HG02973 (cell line): ENCODE measurements at regions not wholly inside any gene's neighbourhood (a gene's known extent, or its start where the extent isn't known, plus 50 kb on each side); places are given as distances from the start of the nearest gene placed in this dataset.

ENCODE experiments used
- ATAC-seq: cut with Tn5 transposase; IDR thresholded peaks from one replicate; pipeline ENCODE4 v1.9.1; 2021; ENCODE audit warnings: moderate library complexity; ENCODE audit not compliant: unreplicated experiment

DNA sequence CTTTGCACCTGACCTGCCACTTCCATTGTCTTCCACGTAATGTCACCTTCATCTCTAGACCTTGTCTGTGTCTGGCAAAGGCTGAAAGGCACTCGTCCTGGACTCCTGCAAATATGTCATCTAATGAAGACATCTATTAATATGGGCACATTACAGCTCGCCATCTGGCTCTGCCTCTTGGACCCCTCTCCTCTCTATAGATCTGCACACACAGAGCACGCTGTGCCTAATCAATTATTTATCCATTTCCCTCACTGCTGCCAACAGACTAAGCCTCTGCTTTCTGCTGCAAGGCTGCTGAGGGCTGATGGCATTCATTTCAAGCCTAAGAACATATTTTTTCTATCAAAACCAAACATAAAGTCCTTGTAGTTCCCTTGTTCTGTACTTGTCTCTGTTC is 573.0 kb downstream of the TUSC7 start:
- ATAC-seq = no peak

DNA sequence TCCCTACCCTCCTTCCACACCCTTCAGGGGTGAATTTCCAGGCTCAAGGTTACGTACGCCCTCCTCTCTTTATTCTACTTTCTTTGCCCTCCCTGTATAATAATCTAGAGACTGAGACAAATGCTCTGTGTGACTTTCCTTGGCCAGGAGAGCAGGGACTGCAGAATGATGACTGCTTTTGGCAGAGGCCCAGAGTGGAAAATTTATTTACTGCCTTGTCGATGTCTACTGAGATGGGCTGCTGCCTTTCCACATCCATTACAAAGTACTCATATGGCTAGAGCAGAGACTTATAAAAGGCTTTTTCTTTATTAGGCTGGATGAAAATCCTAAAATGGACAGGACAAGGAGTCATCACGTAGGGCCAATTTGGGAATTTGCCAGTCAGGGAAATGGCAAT is 576.2 kb downstream of the TUSC7 start:
- no peak for ATAC-seq

DNA sequence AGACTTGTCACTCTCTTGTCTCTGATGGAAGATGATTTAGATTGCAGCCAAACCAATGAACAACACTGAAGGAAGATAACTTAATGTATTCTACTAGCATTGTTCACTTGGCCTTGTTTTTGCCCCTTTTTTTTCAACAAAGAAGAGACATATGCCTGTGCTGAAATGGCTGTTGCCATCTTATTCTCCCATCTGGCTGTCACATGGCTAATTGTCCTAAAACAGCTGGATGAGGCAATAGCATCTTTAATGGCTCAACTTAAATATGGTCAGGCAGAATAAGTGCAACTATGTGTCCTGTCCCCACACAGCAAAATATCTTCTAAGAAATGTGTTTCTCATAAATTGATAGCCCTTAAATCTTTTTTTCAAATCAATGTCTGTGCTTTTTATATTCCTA is 576.9 kb downstream of the TUSC7 start:
- no peak for ATAC-seq

DNA sequence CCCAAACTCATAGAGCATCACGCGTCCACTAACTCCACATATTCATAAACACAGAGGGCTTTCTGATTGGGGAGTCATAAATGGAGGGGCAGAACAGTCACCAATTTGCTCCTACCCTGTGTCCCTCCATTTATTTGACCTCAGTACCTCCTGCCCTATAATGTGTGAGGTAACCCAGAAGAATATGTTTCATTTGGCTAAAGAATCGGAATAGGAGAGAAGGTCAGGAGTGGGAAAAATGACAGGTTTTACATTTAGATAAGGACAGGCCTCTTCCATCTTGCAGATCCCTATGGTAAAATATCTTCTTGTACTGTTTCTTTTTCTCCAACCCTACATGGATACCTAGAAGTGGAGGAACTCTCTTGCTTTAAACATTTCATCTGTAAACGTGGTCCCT is 578.0 kb downstream of the TUSC7 start:
- no peak for ATAC-seq

DNA sequence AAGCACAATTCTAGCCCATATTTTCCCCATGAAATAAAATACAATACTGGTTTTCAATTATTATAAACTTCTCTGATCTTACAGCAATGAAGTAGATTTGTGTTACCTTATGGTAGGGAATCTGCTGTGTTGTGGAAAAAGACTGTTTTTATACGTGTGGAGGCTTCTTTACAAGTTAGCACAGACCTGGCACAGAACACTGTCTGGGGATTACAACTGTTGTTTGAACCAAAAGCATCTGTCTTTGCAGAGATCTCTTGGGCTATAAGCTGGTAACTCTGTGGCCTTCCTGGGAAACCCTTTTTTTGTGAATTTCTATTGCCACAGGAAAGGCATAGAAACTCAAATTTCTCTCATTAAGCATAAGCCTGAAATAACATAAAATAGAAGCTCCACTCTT is 581.9 kb downstream of the TUSC7 start:
- ATAC-seq = no peak

DNA sequence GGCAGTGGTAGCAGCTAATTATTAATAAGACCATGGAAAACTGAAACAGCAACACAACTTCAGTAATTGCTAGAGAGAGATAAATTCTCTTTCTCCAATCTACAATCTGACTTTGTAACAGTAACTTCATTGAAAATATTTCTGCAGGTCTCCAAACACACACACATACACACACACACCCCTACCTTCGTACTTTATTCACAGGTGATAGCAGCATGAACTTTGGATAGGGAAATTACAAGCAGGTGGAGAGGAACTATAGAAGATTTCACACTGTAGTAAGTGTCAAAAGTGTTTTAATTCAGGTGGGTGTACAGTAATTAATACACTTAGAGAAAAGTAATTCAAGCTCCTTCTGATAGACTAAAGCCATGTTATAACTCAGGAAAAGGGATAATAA is 587.5 kb downstream of the TUSC7 start:
- no peak for ATAC-seq

DNA sequence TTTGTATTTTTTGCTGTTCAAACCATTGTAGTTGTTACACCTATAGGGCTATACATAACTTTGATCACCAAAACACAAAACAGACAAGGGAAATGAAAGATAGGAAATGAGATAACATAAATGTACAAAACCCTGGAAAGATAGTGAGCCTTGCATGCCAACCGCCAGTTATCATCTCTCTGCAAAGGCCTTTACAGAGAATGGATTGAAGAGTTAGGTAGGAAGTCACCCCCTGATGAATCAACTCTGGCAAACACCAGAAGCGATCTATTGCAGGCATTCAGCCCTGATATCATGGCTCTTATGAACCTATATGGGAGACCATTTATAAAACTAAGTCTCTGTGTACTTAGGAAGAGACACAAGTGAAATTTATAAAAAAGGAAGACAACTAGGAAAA is 588.0 kb downstream of the TUSC7 start:
- ATAC-seq = no peak

DNA sequence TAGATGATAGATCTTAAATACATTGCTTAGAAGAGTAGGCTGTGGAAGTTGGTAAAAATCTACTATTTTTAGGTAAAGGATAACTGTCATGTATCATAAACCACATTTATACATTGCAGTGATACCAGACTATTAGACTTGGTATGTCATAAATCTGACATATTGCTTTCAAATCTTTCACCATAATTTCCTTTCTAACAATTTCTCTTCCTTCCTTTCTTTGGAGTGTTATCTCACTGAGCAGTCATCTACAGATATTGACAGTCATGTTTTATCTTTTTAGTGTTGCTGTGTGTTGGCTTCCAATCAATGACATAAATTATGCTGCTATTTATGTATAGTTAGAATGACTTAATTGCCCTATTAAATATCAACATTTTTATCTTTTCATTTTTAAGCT is 588.7 kb downstream of the TUSC7 start:
- no peak for ATAC-seq

DNA sequence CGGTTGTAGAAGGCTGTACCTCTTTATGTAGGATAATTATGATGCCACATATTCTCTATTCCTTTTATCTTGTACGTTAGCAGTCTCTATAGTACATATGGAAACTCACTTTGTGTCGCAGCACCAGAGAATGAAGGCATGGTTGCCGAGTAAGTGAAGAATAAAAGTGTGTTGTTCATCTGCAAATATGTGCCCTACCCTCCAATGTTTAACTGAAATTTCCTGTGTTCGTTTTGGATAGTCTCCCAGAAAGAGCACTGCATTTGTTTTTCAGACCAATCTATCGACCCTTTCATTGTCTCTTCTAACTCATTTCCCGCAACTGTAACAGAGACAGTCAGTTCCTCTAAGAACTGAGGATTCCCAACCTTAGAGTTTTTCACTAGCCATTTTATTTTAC is 592.8 kb downstream of the TUSC7 start:
- no peak for ATAC-seq

DNA sequence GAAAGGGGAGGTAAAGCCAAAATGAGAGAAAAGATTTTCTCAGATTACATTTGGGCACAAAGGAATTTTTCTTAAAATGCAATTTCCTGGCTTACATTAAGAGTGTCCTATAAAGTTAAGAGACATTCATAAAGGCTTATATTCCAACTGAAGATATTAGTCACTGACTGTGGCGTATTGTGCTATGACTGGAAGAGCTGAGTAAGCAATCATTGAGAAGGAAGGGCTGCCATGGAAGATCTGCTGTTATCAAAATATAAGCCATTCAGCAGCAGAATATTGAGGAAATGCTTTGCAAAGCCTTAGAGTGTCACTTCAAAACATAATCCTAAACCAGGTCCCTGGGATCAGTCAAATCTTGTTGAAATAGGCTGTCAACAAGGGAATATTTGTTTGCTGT is 593.9 kb downstream of the TUSC7 start:
- no peak for ATAC-seq

DNA sequence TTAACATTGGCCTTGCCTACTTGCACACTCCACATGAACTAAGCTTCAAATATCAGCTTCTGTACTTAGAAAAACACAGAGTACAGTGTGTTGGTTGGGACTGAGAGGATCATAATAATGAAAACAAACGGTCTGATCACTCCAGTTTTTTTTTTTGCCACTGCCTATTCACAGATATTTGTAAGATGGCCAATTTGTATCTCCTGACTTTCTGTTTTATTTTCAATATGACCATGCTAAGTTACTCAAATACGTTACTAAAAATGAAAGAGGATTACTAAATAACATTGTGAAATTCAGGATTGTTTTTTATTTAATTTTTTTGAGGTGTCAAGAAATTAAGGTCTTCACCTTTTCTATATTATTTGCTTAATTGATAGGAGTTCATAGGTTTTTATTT is 595.1 kb downstream of the TUSC7 start:
- ATAC-seq = no peak

DNA sequence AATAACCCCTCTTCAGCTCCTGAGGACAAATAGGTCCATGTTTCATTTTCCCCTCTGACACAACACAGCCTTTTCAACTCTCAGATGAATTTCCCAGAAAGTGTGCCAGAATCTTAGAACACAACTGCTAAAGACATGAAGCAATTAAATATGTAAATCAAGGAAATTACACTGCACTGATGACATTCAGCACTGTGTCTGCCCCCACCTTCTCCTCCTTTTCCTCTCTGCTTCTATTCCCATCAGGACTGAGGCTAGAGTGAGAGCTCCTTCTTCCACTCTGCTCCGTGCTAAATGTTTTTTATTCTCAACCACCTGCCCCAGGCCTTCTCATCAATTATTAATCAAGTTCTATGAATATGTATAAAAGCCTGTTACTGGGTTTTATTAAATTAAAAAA is 596.1 kb downstream of the TUSC7 start:
- ATAC-seq = no peak

DNA sequence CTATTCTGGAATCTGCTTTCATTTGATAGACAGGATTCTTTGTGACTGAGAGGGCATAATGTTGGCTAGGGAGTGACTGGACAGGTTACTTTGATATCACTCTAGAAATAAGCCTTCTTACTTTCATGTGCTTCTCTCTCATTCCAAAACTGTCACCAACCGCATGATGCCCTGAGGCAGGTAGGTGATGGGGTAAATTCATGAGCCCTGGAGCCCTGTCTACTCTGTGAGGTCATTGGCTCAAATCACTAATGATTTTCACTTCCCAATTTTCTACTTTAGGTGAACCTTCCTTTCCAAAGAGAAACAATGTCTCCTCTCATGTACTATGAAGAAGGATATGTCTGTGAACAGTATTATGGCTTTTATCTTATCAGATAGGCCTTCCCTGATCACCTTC is 596.7 kb downstream of the TUSC7 start:
- ATAC-seq = no peak

DNA sequence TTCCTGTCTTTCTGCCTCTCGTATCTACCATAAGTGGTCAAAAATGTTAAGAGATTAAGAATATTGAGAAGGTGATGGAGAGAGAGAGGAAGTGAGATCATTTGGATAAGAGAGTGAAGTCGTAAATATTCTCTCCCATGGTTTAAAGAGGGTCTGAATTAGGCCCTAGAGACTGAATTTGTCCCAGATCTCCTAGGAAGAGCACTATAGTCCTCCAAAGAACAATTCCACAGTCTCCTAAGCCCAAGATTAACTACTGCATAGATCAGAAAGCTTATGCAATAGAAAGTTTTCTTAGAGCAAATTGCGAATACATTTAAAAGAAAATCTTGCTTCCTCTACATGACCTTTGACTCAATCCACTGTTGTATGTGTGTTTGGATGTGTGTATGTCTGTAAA is 598.8 kb downstream of the TUSC7 start:
- ATAC-seq = no peak

DNA sequence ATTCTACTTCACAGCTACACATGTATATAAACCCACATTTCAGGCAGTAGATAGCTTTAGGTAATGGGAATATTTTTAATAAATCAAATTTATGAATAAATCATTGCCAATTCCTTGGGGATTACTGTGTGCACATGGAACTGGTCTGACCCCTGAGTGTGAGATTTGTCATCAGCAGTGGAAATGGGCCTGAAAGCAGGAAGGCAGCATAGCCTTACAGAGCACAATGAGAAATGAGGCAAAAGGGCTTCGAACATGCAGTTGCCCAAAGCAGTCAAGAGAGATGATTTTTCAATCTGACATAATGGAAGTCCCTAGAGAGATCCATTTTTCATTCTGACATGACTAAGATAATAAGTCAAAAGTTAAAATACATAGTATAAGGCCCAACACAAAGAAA is 599.2 kb downstream of the TUSC7 start:
- no peak for ATAC-seq

DNA sequence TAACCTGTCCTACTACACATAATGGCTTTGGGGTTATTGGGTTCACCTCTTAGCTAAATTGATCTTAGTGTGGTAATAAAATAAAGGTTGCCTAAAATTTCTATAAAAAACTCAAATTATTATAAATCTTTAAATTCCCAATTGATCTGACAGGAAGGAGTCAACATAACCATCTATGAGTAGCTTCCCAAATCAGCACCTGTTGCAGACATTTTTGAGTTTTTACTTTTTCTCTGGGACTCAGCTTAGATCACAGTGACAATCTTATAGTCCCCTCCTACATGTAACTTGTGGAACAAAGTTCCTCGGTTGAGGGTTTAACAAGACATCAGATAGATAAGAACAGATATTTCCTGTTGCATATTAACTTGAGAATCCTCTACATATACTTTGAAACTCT is 601.0 kb downstream of the TUSC7 start:
- ATAC-seq = no peak

DNA sequence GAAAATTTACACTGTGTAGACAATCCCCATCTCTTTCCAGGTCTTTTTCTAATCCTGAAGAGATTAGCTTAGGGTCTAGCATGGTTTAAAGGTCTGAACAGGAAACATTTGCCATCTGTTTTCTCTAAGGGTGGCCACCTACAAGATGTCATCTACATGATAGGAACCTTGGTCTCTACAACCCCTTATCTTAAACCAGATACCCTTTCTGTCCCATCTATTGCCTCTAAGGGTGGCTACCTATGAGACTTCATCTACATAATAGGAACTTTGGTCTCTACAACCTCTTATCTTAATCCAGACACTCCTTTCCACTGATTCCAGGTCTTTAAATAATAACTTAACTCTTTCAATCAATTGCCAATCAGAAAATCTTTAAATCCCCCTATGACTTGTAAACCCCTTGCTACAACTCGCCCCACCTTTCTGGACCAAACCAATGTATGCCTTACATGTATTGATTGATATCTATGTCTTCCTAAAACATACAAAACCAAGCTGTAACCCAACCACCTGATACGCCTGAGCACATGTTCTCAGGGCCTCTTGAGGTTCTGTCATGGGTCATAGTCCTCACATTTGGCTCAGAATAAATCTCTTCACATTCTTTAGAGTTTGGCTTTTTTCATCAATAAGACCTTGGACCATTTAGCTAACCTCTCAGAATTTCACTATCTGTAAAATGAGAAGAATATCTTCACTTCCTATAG is 605.0 kb downstream of the TUSC7 start:
- ATAC-seq = no peak

DNA sequence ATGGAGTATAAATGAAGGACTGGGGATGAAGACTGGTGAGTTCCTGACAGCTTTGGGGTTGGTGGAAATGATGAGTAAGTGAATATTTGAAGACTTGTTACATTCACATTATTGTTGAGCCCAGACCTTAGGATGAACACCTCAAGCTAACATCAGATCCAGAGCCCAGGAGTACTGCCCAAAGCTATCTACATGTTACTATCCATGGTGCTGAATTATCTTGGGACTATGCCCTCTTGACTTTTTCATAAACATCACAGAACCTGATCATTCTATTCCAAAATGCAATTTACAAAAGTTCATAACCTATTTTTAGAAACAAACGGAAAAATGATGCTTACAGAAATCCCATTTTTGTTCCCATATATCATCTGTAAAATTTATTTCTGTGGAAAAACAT is 613.3 kb downstream of the TUSC7 start:
- ATAC-seq = no peak

DNA sequence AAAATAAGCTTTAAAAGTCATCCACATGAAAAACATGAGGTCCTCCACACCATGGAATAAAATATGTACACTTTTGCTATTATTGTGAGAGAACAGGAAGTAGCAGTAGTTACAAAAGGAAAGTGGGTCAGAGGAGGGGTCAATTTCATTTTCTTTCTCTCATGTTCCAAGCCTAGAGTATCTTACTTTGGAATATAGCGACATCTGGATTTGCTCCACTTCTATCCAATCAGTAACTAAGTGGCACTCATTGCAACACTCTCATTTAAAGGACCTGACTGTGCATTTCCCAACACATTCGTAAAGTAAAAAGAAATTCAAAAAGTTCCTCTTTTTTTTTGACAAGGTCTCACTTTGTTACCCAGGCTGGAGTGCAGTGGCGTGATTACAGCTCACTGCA is 637.3 kb downstream of the TUSC7 start:
- no peak for ATAC-seq

DNA sequence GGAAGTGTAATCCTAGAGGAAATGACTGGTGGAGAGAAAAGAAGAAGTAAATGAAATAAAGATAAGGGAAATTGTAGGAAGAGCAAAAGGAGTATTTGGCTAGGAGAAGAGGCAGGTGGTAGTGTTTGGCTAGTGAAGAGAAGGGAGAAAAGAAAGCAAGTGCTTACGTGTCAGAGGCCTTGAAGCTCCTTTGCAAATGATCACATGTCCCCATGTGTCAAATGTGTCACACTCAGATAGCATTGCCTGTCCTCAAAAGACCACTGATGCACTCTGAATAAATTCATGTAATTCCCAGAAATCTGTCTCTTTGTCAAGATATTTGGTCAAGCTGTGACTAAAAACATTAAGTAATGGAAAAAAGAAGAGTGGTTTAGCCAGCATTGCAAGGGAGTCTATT is 639.3 kb downstream of the TUSC7 start:
- ATAC-seq = no peak

DNA sequence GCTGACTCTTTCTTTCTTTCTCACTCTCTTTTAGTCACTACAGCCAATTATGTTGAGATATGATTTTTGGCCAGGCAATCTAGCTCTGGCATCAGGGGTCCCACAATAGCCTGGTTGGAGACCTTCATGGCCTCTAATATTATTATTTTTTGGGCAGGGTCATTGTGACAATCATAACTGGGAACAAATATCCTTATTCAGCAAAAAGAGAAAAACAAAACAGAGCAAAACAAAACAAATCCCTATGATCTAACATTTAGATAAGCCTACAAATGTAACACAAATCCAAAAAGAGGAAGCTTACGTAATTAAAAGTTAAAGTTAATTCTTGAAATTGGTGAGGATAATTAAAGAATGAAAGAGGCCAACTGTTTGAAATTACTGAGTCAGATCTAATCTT is 640.0 kb downstream of the TUSC7 start:
- ATAC-seq = no peak

DNA sequence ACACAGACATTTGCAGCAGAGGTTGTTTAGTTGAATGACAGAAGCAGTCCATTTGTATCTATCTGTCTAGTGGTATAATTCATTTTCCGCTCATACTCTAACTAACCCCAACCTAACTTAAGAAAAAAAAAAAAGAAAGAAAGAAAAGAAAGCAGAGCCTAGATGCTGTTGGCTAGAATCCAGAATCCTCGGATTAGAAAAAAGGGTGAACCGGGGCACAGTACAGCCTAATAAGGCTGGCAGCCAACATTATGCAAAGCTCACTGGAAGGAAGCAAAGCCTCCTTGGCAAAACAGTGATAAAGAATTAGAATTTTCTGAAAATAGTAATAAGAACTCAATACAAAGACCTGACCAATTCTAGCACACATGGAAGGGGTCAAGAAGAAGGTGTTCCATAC is 640.8 kb downstream of the TUSC7 start:
- ATAC-seq = no peak

DNA sequence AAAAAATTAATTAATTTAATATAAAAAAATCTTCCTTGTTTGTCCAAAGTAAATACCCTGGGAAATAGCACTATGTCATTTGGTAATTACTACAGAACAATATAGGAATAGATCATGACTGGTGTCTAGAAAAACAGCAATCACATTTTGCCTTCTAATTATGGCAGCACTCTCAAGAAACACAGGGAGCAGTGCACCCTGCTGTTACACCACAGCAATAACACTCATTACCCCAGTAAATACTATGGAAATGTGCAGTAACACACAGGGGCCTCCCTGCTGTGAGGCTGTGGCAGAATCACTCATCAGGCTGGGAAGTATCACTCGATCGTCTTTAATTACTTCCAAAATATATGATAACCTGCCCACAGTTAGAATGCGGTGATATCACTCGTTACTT is 646.0 kb downstream of the TUSC7 start:
- no peak for ATAC-seq
